ENCODE measurements at regions not wholly inside any gene's neighbourhood (a gene's known extent, or its start where the extent isn't known, plus 50 kb on each side); places are given as distances from the start of the nearest gene placed in this dataset.

- DNase-seq (ENCODE audit: low spot score): no peak
Observed at GRCh38 chr17:12530161-12530560, 135.5 kb upstream of the MYOCD start.

- no peak for DNase-seq (ENCODE audit: low spot score)
Observed at GRCh38 chr17:12536021-12536420, 129.7 kb upstream of the MYOCD start.

- no peak for DNase-seq (ENCODE audit: low spot score)
Observed at GRCh38 chr17:12536472-12536871, 129.2 kb upstream of the MYOCD start.

GRCh38 chr17:12537436-12537835 lies 128.3 kb upstream of the MYOCD start:
- DNase-seq (ENCODE audit: low spot score): no peak

GRCh38 chr17:12538003-12538402 lies 127.7 kb upstream of the MYOCD start:
- no peak for DNase-seq (ENCODE audit: low spot score)

GRCh38 chr17:12545877-12546513 lies 119.7 kb upstream of the MYOCD start:
- peak; percentile 59 for DNase-seq (ENCODE audit: low spot score)

- no peak for DNase-seq (ENCODE audit: low spot score)
Observed at GRCh38 chr17:12546983-12547382, 118.7 kb upstream of the MYOCD start.

GRCh38 chr17:12547831-12548230 lies 117.9 kb upstream of the MYOCD start:
- no peak for DNase-seq (ENCODE audit: low spot score)

GRCh38 chr17:12548558-12548957 lies 117.1 kb upstream of the MYOCD start:
- DNase-seq (ENCODE audit: low spot score): no peak

- no peak for DNase-seq (ENCODE audit: low spot score)
Observed at GRCh38 chr17:12549499-12550041, 116.1 kb upstream of the MYOCD start.

- DNase-seq (ENCODE audit: low spot score): no peak
Observed at GRCh38 chr17:12553625-12554024, 112.1 kb upstream of the MYOCD start.

- DNase-seq (ENCODE audit: low spot score): no peak
Observed at GRCh38 chr17:12554251-12554650, 111.4 kb upstream of the MYOCD start.

GRCh38 chr17:12566291-12566690 lies 99.4 kb upstream of the MYOCD start:
- no peak for DNase-seq (ENCODE audit: low spot score)

GRCh38 chr17:12567077-12568053 lies 98.3 kb upstream of the MYOCD start:
- no peak for DNase-seq (ENCODE audit: low spot score)

- no peak for DNase-seq (ENCODE audit: low spot score)
Observed at GRCh38 chr17:12568358-12569251, 97.1 kb upstream of the MYOCD start.

- no peak for DNase-seq (ENCODE audit: low spot score)
Observed at GRCh38 chr17:12571606-12572005, 94.1 kb upstream of the MYOCD start.

GRCh38 chr17:12574525-12574924 lies 91.2 kb upstream of the MYOCD start:
- no peak for DNase-seq (ENCODE audit: low spot score)

GRCh38 chr17:12575641-12576040 lies 90.0 kb upstream of the MYOCD start:
- no peak for DNase-seq (ENCODE audit: low spot score)

- no peak for DNase-seq (ENCODE audit: low spot score)
Observed at GRCh38 chr17:12579288-12579687, 86.4 kb upstream of the MYOCD start.

- no peak for DNase-seq (ENCODE audit: low spot score)
Observed at GRCh38 chr17:12580640-12581039, 85.0 kb upstream of the MYOCD start.

GRCh38 chr17:12584727-12585126 lies 81.0 kb upstream of the MYOCD start:
- DNase-seq (ENCODE audit: low spot score): no peak

- DNase-seq (ENCODE audit: low spot score): no peak
Observed at GRCh38 chr17:12588531-12588930, 77.2 kb upstream of the MYOCD start.

Data from Ammon's horn (tissue), 1 donor.